Upper lobe of left lung (tissue), 4 donors: ENCODE measurements at regions not wholly inside any gene's neighbourhood (a gene's known extent, or its start where the extent isn't known, plus 50 kb on each side); places are given as distances from the start of the nearest gene placed in this dataset.

Experiments
- POLR2A ChIP-seq, 4 donors: fragments of 450-650 bp; IDR thresholded peaks; one replicate each; pipeline ENCODE4 v1.5.1; 2016 to 2017; ENCODE audit warnings: antibody characterized with exemption in 4 of 4, mild to moderate bottlenecking in 2 of 4
- TF ChIP-seq, protein P1 (sequence below), 6 experiments: fragments of 450-650 bp in 4 of 6; fragments of 200-600 bp in 2 of 6; sonication (generic) in 2 of 6; IDR thresholded peaks; one replicate each; pipeline ENCODE4 v1.5.1; 2016 to 2019; ENCODE audit warnings: antibody characterized with exemption in 6 of 6

- TF ChIP-seq, protein P1, sequence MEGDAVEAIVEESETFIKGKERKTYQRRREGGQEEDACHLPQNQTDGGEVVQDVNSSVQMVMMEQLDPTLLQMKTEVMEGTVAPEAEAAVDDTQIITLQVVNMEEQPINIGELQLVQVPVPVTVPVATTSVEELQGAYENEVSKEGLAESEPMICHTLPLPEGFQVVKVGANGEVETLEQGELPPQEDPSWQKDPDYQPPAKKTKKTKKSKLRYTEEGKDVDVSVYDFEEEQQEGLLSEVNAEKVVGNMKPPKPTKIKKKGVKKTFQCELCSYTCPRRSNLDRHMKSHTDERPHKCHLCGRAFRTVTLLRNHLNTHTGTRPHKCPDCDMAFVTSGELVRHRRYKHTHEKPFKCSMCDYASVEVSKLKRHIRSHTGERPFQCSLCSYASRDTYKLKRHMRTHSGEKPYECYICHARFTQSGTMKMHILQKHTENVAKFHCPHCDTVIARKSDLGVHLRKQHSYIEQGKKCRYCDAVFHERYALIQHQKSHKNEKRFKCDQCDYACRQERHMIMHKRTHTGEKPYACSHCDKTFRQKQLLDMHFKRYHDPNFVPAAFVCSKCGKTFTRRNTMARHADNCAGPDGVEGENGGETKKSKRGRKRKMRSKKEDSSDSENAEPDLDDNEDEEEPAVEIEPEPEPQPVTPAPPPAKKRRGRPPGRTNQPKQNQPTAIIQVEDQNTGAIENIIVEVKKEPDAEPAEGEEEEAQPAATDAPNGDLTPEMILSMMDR (IDR thresholded peaks at IDR 0.05), result no peak
- no peak for TF ChIP-seq POLR2A (IDR thresholded peaks at IDR 0.05)
Observed at GRCh38 chr7:79646278-79646677, 192.8 kb upstream of the MAGI2 start.
